ENCODE measurements at regions not wholly inside any gene's neighbourhood (a gene's known extent, or its start where the extent isn't known, plus 50 kb on each side); places are given as distances from the start of the nearest gene placed in this dataset.

- H3K27me3 ChIP-seq (ENCODE audit: low read depth) = no peaks in the 10 kb centered on the region; the same call in none of the 2 replicates
- no peak for DNase-seq (ENCODE audit: low spot score in 2 of 2)
- H3K36me3 ChIP-seq (replicated peaks) = no peaks in the 10 kb centered on the region
- no peak overlapping the region for H3K4me3 ChIP-seq
- in situ Hi-C loops (cut with MboI; ENCODE audit: low sequenced_read_pairs) = no loop called here
- H3K9me3 ChIP-seq = no peaks in the 10 kb centered on the region
- H3K4me1 ChIP-seq = no peaks in the 10 kb centered on the region; the same call in 1 of the 2 replicates
Observed at GRCh38 chr14:21724090-21724973, 50.7 kb upstream of the OR4E1 start.

- no peaks in the 10 kb centered on the region for H3K9me3 ChIP-seq
- peak; percentile 33 to 74 for DNase-seq (ENCODE audit: low spot score in 2 of 2)
- in situ Hi-C loops (cut with MboI; ENCODE audit: low sequenced_read_pairs) = no loop called here
Observed at GRCh38 chr14:21723431-21724045, 49.9 kb upstream of the OR4E1 start.

More at GRCh38 chr14:21723431-21724045, 49.9 kb upstream of the OR4E1 start:
- no peak overlapping the region for H3K4me3 ChIP-seq
- no peaks in the 10 kb centered on the region for H3K36me3 ChIP-seq (replicated peaks)
- H3K4me1 ChIP-seq = no peaks in the 10 kb centered on the region; the same call in 1 of the 2 replicates
- peaks cover 4% of the 10 kb centered on the region; the same call in 1 of the 2 replicates for H3K27me3 ChIP-seq (ENCODE audit: low read depth)
